ENCODE measurements at regions not wholly inside any gene's neighbourhood (a gene's known extent, or its start where the extent isn't known, plus 50 kb on each side); places are given as distances from the start of the nearest gene placed in this dataset.

DNA sequence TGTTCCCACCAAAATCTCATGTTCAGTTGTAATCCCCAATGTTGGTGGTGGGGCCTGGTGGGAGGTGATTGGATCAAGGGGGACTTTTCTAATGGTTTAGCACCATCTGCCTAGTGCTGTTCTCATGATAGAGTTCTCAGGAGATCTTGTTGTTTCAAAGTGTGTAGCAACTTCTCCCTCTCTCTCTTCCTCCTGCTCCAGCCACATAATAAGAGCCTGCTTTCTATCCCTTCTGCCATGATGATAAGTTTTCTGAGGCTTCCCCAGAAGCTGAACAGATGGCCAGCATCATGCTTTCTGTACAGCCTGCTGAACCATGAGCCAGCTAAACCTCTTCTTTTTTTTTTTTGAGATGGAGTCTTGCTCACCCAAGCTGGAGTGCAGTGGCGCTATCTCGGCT lies 910.6 kb downstream of the KCNMA1 start:
- TF ChIP-seq CTCF (IDR thresholded peaks at IDR 0.05 in 2 of 3, conservative IDR thresholded peaks at IDR 0.05 in 1 of 3; ENCODE audit: borderline replicate concordance in 1 of 3, insufficient read depth in 1 of 3, low read depth in 2 of 3, low read length in 2 of 3) (no peak), YY1 (IDR thresholded peaks at IDR 0.05; ENCODE audit: extremely low read depth, insufficient replicate concordance, low read depth, low read length) (no peak), SIN3A (IDR thresholded peaks at IDR 0.05; ENCODE audit: low read depth) (no peak), FOSL1 (IDR thresholded peaks at IDR 0.05; ENCODE audit: low read depth) (no peak), POLR2AphosphoS5 (IDR thresholded peaks at IDR 0.05; ENCODE audit: low read depth, low read length) (no peak), POLR2A (IDR thresholded peaks at IDR 0.05; ENCODE audit: borderline replicate concordance, extremely low read depth, insufficient read depth, insufficient read length) (no peak), EZH2phosphoT487 (IDR thresholded peaks at IDR 0.05; ENCODE audit: borderline replicate concordance) (no peak), RAD21 (IDR thresholded peaks at IDR 0.05; ENCODE audit: low read depth) (no peak), ZFX (IDR thresholded peaks at IDR 0.05) (no peak)
- TF ChIP-seq, protein P1, sequence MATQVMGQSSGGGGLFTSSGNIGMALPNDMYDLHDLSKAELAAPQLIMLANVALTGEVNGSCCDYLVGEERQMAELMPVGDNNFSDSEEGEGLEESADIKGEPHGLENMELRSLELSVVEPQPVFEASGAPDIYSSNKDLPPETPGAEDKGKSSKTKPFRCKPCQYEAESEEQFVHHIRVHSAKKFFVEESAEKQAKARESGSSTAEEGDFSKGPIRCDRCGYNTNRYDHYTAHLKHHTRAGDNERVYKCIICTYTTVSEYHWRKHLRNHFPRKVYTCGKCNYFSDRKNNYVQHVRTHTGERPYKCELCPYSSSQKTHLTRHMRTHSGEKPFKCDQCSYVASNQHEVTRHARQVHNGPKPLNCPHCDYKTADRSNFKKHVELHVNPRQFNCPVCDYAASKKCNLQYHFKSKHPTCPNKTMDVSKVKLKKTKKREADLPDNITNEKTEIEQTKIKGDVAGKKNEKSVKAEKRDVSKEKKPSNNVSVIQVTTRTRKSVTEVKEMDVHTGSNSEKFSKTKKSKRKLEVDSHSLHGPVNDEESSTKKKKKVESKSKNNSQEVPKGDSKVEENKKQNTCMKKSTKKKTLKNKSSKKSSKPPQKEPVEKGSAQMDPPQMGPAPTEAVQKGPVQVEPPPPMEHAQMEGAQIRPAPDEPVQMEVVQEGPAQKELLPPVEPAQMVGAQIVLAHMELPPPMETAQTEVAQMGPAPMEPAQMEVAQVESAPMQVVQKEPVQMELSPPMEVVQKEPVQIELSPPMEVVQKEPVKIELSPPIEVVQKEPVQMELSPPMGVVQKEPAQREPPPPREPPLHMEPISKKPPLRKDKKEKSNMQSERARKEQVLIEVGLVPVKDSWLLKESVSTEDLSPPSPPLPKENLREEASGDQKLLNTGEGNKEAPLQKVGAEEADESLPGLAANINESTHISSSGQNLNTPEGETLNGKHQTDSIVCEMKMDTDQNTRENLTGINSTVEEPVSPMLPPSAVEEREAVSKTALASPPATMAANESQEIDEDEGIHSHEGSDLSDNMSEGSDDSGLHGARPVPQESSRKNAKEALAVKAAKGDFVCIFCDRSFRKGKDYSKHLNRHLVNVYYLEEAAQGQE (IDR thresholded peaks at IDR 0.05; ENCODE audit: low read depth) = no peak
